H1 (cell line): ENCODE measurements at regions not wholly inside any gene's neighbourhood (a gene's known extent, or its start where the extent isn't known, plus 50 kb on each side); places are given as distances from the start of the nearest gene placed in this dataset.

Experiments
- CBX8 ChIP-seq: fragments of 300-800, 300-1000 bp; sonication (generic); IDR thresholded peaks from 2 replicates; pipeline ENCODE4 v1.7.1; 2016; ENCODE audit warnings: low read depth, low read length, borderline replicate concordance
- CEBPB ChIP-seq: IDR thresholded peaks from 2 replicates; pipeline ENCODE4 v1.6.1; 2012; ENCODE audit warnings: low read depth, low read length
- MAX ChIP-seq: IDR thresholded peaks from 2 replicates; pipeline ENCODE4 v1.6.1; 2012; ENCODE audit warnings: inconsistent platforms
- PHF8 ChIP-seq: fragments of 200-600 bp; sonication (generic); conservative IDR thresholded peaks from 2 replicates; pipeline ENCODE4 v1.7.1; 2012; ENCODE audit warnings: low read depth, mild to moderate bottlenecking, inconsistent platforms, low read length, moderate library complexity
- SAP30 ChIP-seq: fragments of 300-600 bp; sonication (generic); IDR thresholded peaks from 2 replicates; pipeline ENCODE4 v1.7.1; 2012; ENCODE audit warnings: low read length, moderate library complexity, mild to moderate bottlenecking, inconsistent platforms; ENCODE audit not compliant: insufficient read depth, insufficient replicate concordance
- SIX5 ChIP-seq: IDR thresholded peaks from 2 replicates; pipeline ENCODE4 v1.6.1; 2011; ENCODE audit warnings: mild to moderate bottlenecking, low read depth, low read length
- YY1 ChIP-seq: IDR thresholded peaks from 2 replicates; pipeline ENCODE4 v1.6.1; 2011; ENCODE audit warnings: low read depth, mild to moderate bottlenecking, low read length
- TF ChIP-seq, protein P1 (sequence below), 3 experiments: IDR thresholded peaks; 1 replicate in 2 of 3; 2 replicates in 1 of 3; pipeline versions ENCODE4 v1.5.1 to v1.6.1; 2011; ENCODE audit warnings: low read length in 3 of 3, mild to moderate bottlenecking in 3 of 3, inconsistent platforms in 2 of 3, low read depth in 1 of 3, moderate library complexity in 1 of 3; ENCODE audit not compliant: insufficient read depth in 1 of 3; ENCODE audit errors: control extremely low read depth in 1 of 3

DNA sequence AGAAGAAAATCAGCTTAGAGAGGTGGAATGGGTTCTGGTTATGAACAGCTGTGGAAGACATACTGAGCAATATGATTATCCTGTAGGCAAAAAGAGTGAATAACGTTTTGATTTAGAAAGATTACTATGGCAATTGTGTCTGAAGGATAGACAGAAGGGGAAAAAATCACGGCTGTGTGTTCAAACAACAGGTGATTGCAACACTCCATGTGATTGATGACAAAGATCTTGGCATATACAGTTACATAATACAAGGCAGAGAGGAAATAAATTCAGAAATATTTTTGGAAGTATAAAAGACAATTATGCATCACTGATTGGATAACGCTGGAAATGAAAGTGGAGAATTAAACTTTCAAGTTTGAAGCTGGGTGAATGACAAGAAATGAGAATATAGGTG, 58.5 kb upstream of the KCNJ3 start:
- TF ChIP-seq PHF8: no peak
- no peak for TF ChIP-seq CEBPB
- TF ChIP-seq, protein P1, sequence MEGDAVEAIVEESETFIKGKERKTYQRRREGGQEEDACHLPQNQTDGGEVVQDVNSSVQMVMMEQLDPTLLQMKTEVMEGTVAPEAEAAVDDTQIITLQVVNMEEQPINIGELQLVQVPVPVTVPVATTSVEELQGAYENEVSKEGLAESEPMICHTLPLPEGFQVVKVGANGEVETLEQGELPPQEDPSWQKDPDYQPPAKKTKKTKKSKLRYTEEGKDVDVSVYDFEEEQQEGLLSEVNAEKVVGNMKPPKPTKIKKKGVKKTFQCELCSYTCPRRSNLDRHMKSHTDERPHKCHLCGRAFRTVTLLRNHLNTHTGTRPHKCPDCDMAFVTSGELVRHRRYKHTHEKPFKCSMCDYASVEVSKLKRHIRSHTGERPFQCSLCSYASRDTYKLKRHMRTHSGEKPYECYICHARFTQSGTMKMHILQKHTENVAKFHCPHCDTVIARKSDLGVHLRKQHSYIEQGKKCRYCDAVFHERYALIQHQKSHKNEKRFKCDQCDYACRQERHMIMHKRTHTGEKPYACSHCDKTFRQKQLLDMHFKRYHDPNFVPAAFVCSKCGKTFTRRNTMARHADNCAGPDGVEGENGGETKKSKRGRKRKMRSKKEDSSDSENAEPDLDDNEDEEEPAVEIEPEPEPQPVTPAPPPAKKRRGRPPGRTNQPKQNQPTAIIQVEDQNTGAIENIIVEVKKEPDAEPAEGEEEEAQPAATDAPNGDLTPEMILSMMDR (IDR thresholded peaks at IDR 0.05; ENCODE audit: control extremely low read depth in 1 of 3, insufficient read depth in 1 of 3, low read depth in 1 of 3, low read length in 3 of 3): no peak
- TF ChIP-seq SAP30: no peak
- no peak for TF ChIP-seq YY1
- TF ChIP-seq SIX5: no peak
- TF ChIP-seq MAX: no peak
- no peak for TF ChIP-seq CBX8
